ENCODE measurements at regions not wholly inside any gene's neighbourhood (a gene's known extent, or its start where the extent isn't known, plus 50 kb on each side); places are given as distances from the start of the nearest gene placed in this dataset.

- FAIRE-seq, result no peak
These were observed 297.5 kb downstream of the CXCL12 start for GRCh38 chr10:44087403-44087802.

GRCh38 chr10:44083719-44084400, 301.0 kb downstream of the CXCL12 start:
- no peak for FAIRE-seq

GRCh38 chr10:44071479-44071878, 313.4 kb downstream of the CXCL12 start:
- peak; percentile 74 for FAIRE-seq

- no peak for FAIRE-seq
These were observed 314.6 kb downstream of the CXCL12 start for GRCh38 chr10:44070282-44070681.

- FAIRE-seq, result no peak
These were observed 315.3 kb downstream of the CXCL12 start for GRCh38 chr10:44069573-44069972.

GRCh38 chr10:44068716-44069482, 316.0 kb downstream of the CXCL12 start:
- no peak for FAIRE-seq

- FAIRE-seq, result no peak
These were observed 317.5 kb downstream of the CXCL12 start for GRCh38 chr10:44067432-44067831.

GRCh38 chr10:44066527-44067255, 318.2 kb downstream of the CXCL12 start:
- no peak for FAIRE-seq

- FAIRE-seq, result no peak
These were observed 318.9 kb downstream of the CXCL12 start for GRCh38 chr10:44065788-44066526.

GRCh38 chr10:44064987-44065787, 319.7 kb downstream of the CXCL12 start:
- no peak for FAIRE-seq

GRCh38 chr10:44064317-44064716, 320.6 kb downstream of the CXCL12 start:
- no peak for FAIRE-seq

GRCh38 chr10:44063686-44064085, 321.2 kb downstream of the CXCL12 start:
- no peak for FAIRE-seq

- FAIRE-seq, result no peak
These were observed 324.2 kb downstream of the CXCL12 start for GRCh38 chr10:44060719-44061118.

GRCh38 chr10:44060221-44060620, 324.7 kb downstream of the CXCL12 start:
- no peak for FAIRE-seq

- FAIRE-seq, result no peak
These were observed 326.6 kb downstream of the CXCL12 start for GRCh38 chr10:44058259-44058658.

GRCh38 chr10:44056967-44057805, 327.7 kb downstream of the CXCL12 start:
- no peak for FAIRE-seq

- FAIRE-seq, result no peak
These were observed 328.7 kb downstream of the CXCL12 start for GRCh38 chr10:44056206-44056605.

- no peak for FAIRE-seq
These were observed 330.9 kb downstream of the CXCL12 start for GRCh38 chr10:44054046-44054445.

GRCh38 chr10:44053391-44053790, 331.5 kb downstream of the CXCL12 start:
- FAIRE-seq, result no peak

GRCh38 chr10:44051584-44052385, 333.1 kb downstream of the CXCL12 start:
- FAIRE-seq, result no peak

Measured in endometrium (tissue), 2 donors.